Skeletal muscle satellite cell (primary cell): ENCODE measurements at regions not wholly inside any gene's neighbourhood (a gene's known extent, or its start where the extent isn't known, plus 50 kb on each side); places are given as distances from the start of the nearest gene placed in this dataset.
A peak's percentile ranks its signal among the peaks of the same experiment; 100 is the strongest.
"Not testable (repeated sequence)": the region's sequence is repeated elsewhere in the genome, so short reads cannot be mapped to it uniquely, and the experiment has no call there.

Experiments used
- H3K27me3 ChIP-seq: 2 replicates; pipeline ENCODE4 v1.7.0; 2013; ENCODE audit warnings: low read length; ENCODE audit not compliant: control insufficient read depth, insufficient read depth
- H3K36me3 ChIP-seq: 2 replicates; pipeline ENCODE4 v1.7.0; 2013; ENCODE audit warnings: mild to moderate bottlenecking, control low read depth, low read length; ENCODE audit not compliant: insufficient read depth
- H3K4me1 ChIP-seq: 2 replicates; pipeline ENCODE4 v1.7.0; 2013; ENCODE audit warnings: low read length; ENCODE audit not compliant: control insufficient read depth, insufficient read depth
- H3K4me2 ChIP-seq: 2 replicates; pipeline ENCODE4 v1.7.0; 2013; ENCODE audit warnings: mild to moderate bottlenecking, low read length
- H3K4me3 ChIP-seq: 2 replicates; pipeline ENCODE4 v1.7.0; 2013; ENCODE audit warnings: low read length
- H3K9ac ChIP-seq: 2 replicates; pipeline ENCODE4 v1.7.0; 2013; ENCODE audit warnings: mild to moderate bottlenecking, low read depth, low read length, moderate library complexity
- H3K9me3 ChIP-seq: replicated peaks from 2 replicates; pipeline ENCODE4 v1.7.0; 2013; ENCODE audit warnings: mild to moderate bottlenecking, control low read depth, low read length

GRCh38 chr17:71769850-71770249 is 351.0 kb upstream of the SOX9 start:
- Histone ChIP-seq H3K27me3 (no peaks in the 10 kb centered on the region), H3K4me1 (peaks cover 3% of the 10 kb centered on the region), H3K4me2 (no peak overlapping the region), H3K36me3 (no peaks in the 10 kb centered on the region), H3K9ac (no peak overlapping the region), H3K9me3 (no peaks in the 10 kb centered on the region), H3K4me3 (no peak overlapping the region)

- Histone ChIP-seq H3K9ac (no peak overlapping the region), H3K4me2 (no peak overlapping the region), H3K27me3 (no peaks in the 10 kb centered on the region), H3K4me1 (no peaks in the 10 kb centered on the region), H3K9me3 (no peaks in the 10 kb centered on the region), H3K36me3 (no peaks in the 10 kb centered on the region), H3K4me3 (no peak overlapping the region)
Measured at GRCh38 chr17:71777048-71777640, 343.7 kb upstream of the SOX9 start.

GRCh38 chr17:71779482-71779881 is 341.3 kb upstream of the SOX9 start:
- Histone ChIP-seq H3K9ac (no peak overlapping the region), H3K27me3 (no peaks in the 10 kb centered on the region), H3K36me3 (no peaks in the 10 kb centered on the region), H3K9me3 (no peaks in the 10 kb centered on the region), H3K4me3 (no peak overlapping the region), H3K4me1 (no peaks in the 10 kb centered on the region), H3K4me2 (no peak overlapping the region)

GRCh38 chr17:71780596-71780995 is 340.2 kb upstream of the SOX9 start:
- H3K9me3 ChIP-seq, result no peaks in the 10 kb centered on the region
- no peak overlapping the region for H3K4me3 ChIP-seq
- H3K27me3 ChIP-seq, result no peaks in the 10 kb centered on the region

GRCh38 chr17:71782021-71782420 is 338.8 kb upstream of the SOX9 start:
- not testable (repeated sequence) for H3K4me1 ChIP-seq, H3K36me3 ChIP-seq, H3K4me2 ChIP-seq, H3K9me3 ChIP-seq, H3K9ac ChIP-seq, H3K4me3 ChIP-seq, H3K27me3 ChIP-seq

More at GRCh38 chr17:71780596-71780995, 340.2 kb upstream of the SOX9 start:
- no peaks in the 10 kb centered on the region for H3K36me3 ChIP-seq
- H3K9ac ChIP-seq, result no peak overlapping the region
- no peak overlapping the region for H3K4me2 ChIP-seq
- H3K4me1 ChIP-seq, result no peaks in the 10 kb centered on the region

- no peak overlapping the region for H3K9ac ChIP-seq
- no peaks in the 10 kb centered on the region for H3K36me3 ChIP-seq
- no peaks in the 10 kb centered on the region for H3K27me3 ChIP-seq
- no peaks in the 10 kb centered on the region for H3K9me3 ChIP-seq
- peak overlapping the region; percentile 31 for H3K4me2 ChIP-seq
- peaks cover 23% of the 10 kb centered on the region for H3K4me1 ChIP-seq
- H3K4me3 ChIP-seq, result no peak overlapping the region
Measured at GRCh38 chr17:71790791-71791190, 330.0 kb upstream of the SOX9 start.

GRCh38 chr17:71791311-71791710 is 329.5 kb upstream of the SOX9 start:
- no peaks in the 10 kb centered on the region for H3K36me3 ChIP-seq
- H3K4me3 ChIP-seq, result no peak overlapping the region
- no peaks in the 10 kb centered on the region for H3K27me3 ChIP-seq
- H3K9me3 ChIP-seq, result no peaks in the 10 kb centered on the region
- peak overlapping the region; percentile 31 for H3K4me2 ChIP-seq
- H3K9ac ChIP-seq, result no peak overlapping the region
- peaks cover 23% of the 10 kb centered on the region for H3K4me1 ChIP-seq

GRCh38 chr17:71792966-71793365 is 327.9 kb upstream of the SOX9 start:
- no peak overlapping the region for H3K9ac ChIP-seq
- H3K36me3 ChIP-seq, result no peaks in the 10 kb centered on the region
- no peak overlapping the region for H3K4me3 ChIP-seq
- H3K4me2 ChIP-seq, result peak overlapping the region; percentile 57
- H3K9me3 ChIP-seq, result no peaks in the 10 kb centered on the region
- peaks cover 23% of the 10 kb centered on the region for H3K4me1 ChIP-seq
- H3K27me3 ChIP-seq, result no peaks in the 10 kb centered on the region

GRCh38 chr17:71793518-71793917 is 327.3 kb upstream of the SOX9 start:
- Histone ChIP-seq H3K4me3 (no peak overlapping the region), H3K27me3 (no peaks in the 10 kb centered on the region), H3K4me1 (peaks cover 23% of the 10 kb centered on the region), H3K9me3 (no peaks in the 10 kb centered on the region), H3K4me2 (peak overlapping the region; percentile 9), H3K9ac (no peak overlapping the region), H3K36me3 (no peaks in the 10 kb centered on the region)

- H3K4me1 ChIP-seq, result peaks cover 9% of the 10 kb centered on the region
- H3K9ac ChIP-seq, result no peak overlapping the region
- H3K9me3 ChIP-seq, result no peaks in the 10 kb centered on the region
- H3K36me3 ChIP-seq, result no peaks in the 10 kb centered on the region
- H3K27me3 ChIP-seq, result no peaks in the 10 kb centered on the region
- H3K4me3 ChIP-seq, result no peak overlapping the region
- no peak overlapping the region for H3K4me2 ChIP-seq
Measured at GRCh38 chr17:71798701-71799100, 322.1 kb upstream of the SOX9 start.

- Histone ChIP-seq H3K36me3 (no peaks in the 10 kb centered on the region), H3K27me3 (no peaks in the 10 kb centered on the region), H3K4me1 (peaks cover 8% of the 10 kb centered on the region), H3K4me2 (no peak overlapping the region), H3K9me3 (no peaks in the 10 kb centered on the region), H3K9ac (no peak overlapping the region), H3K4me3 (no peak overlapping the region)
Measured at GRCh38 chr17:71799657-71800056, 321.2 kb upstream of the SOX9 start.

- no peak overlapping the region for H3K9ac ChIP-seq
- H3K4me1 ChIP-seq, result peaks cover 8% of the 10 kb centered on the region
- peak overlapping the region; percentile 17 for H3K4me2 ChIP-seq
- no peaks in the 10 kb centered on the region for H3K9me3 ChIP-seq
- H3K4me3 ChIP-seq, result no peak overlapping the region
- H3K36me3 ChIP-seq, result no peaks in the 10 kb centered on the region
- no peaks in the 10 kb centered on the region for H3K27me3 ChIP-seq
Measured at GRCh38 chr17:71801301-71801700, 319.5 kb upstream of the SOX9 start.
